A673 (cell line): ENCODE measurements at regions not wholly inside any gene's neighbourhood (a gene's known extent, or its start where the extent isn't known, plus 50 kb on each side); places are given as distances from the start of the nearest gene placed in this dataset.

ENCODE experiments used
- EZH2 ChIP-seq: fragments of 200-600 bp; sonication (generic); IDR thresholded peaks from 2 replicates; pipeline ENCODE4 v1.6.1; 2017; ENCODE audit warnings: borderline replicate concordance, low read depth, mild to moderate bottlenecking, mixed read lengths, antibody characterized with exemption, low read length; ENCODE audit not compliant: poor library complexity, severe bottlenecking
- TF ChIP-seq, protein P1 (sequence below): fragments of 300-800, 200-600 bp; sonication (generic); conservative IDR thresholded peaks from 2 replicates; pipeline ENCODE4 v1.5.1; 2017; ENCODE audit warnings: low read depth, mild to moderate bottlenecking, antibody characterized with exemption, low read length, moderate library complexity, mixed read lengths

DNA sequence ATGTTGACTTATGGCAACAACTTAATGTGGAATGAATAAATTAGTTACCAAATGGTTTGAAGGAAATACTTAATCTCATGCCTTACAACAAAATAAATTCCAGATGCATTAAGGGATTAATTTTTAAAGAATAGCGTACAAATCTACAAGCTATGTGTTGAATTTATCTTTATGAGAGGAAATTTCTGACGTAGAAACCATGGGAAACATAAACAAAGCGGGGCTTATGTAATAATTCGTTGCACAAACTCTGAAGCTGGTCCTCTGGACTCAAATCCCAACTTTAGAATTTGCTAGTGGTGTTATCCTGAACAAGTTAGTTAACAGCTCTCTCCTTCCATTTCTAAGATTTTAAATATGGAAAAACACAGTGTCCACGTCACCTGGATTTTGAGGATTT lies 137.4 kb upstream of the CALCR start:
- TF ChIP-seq, protein P1, sequence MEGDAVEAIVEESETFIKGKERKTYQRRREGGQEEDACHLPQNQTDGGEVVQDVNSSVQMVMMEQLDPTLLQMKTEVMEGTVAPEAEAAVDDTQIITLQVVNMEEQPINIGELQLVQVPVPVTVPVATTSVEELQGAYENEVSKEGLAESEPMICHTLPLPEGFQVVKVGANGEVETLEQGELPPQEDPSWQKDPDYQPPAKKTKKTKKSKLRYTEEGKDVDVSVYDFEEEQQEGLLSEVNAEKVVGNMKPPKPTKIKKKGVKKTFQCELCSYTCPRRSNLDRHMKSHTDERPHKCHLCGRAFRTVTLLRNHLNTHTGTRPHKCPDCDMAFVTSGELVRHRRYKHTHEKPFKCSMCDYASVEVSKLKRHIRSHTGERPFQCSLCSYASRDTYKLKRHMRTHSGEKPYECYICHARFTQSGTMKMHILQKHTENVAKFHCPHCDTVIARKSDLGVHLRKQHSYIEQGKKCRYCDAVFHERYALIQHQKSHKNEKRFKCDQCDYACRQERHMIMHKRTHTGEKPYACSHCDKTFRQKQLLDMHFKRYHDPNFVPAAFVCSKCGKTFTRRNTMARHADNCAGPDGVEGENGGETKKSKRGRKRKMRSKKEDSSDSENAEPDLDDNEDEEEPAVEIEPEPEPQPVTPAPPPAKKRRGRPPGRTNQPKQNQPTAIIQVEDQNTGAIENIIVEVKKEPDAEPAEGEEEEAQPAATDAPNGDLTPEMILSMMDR, result no peak
- no peak for TF ChIP-seq EZH2
